ENCODE measurements at regions not wholly inside any gene's neighbourhood (a gene's known extent, or its start where the extent isn't known, plus 50 kb on each side); places are given as distances from the start of the nearest gene placed in this dataset.

GRCh38 chr6:93164781-93165180, 254.6 kb downstream of the EPHA7 start:
- TF ChIP-seq, protein P1, sequence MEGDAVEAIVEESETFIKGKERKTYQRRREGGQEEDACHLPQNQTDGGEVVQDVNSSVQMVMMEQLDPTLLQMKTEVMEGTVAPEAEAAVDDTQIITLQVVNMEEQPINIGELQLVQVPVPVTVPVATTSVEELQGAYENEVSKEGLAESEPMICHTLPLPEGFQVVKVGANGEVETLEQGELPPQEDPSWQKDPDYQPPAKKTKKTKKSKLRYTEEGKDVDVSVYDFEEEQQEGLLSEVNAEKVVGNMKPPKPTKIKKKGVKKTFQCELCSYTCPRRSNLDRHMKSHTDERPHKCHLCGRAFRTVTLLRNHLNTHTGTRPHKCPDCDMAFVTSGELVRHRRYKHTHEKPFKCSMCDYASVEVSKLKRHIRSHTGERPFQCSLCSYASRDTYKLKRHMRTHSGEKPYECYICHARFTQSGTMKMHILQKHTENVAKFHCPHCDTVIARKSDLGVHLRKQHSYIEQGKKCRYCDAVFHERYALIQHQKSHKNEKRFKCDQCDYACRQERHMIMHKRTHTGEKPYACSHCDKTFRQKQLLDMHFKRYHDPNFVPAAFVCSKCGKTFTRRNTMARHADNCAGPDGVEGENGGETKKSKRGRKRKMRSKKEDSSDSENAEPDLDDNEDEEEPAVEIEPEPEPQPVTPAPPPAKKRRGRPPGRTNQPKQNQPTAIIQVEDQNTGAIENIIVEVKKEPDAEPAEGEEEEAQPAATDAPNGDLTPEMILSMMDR (IDR thresholded peaks at IDR 0.05; ENCODE audit: control extremely low read depth, extremely low read depth): no peak
- H3K9ac ChIP-seq (ENCODE audit: insufficient read depth in 1 of 2, low read length in 2 of 2): no peak overlapping the region
- no peak for ATAC-seq (ENCODE audit: insufficient read depth, low FRiP score)
- no peak overlapping the region for H3K27ac ChIP-seq (ENCODE audit: low read depth in 1 of 2, low read length in 1 of 2)
- no peaks in the 10 kb centered on the region for H3K36me3 ChIP-seq (ENCODE audit: control insufficient read depth in 4 of 4, insufficient read depth in 4 of 4, low read length in 4 of 4)
- H3K4me3 ChIP-seq: no peak overlapping the region
- H3K9me3 ChIP-seq (ENCODE audit: control insufficient read depth in 4 of 4, insufficient read depth in 3 of 4, low read length in 3 of 4): no peaks in the 10 kb centered on the region
- H3K27me3 ChIP-seq (ENCODE audit: control insufficient read depth in 3 of 3, insufficient read depth in 3 of 3, low read length in 2 of 3): no peaks in the 10 kb centered on the region
- peaks cover 0 to 4% (median 0%) of the 10 kb centered on the region in 5 donors for H3K4me1 ChIP-seq (ENCODE audit: control insufficient read depth in 5 of 5, insufficient read depth in 5 of 5, low read length in 5 of 5)
- DNase-seq: no peak

- peaks cover 0 to 4% (median 0%) of the 10 kb centered on the region in 5 donors for H3K4me1 ChIP-seq (ENCODE audit: control insufficient read depth in 5 of 5, insufficient read depth in 5 of 5, low read length in 5 of 5)
- TF ChIP-seq, protein P1 (IDR thresholded peaks at IDR 0.05; ENCODE audit: control extremely low read depth, extremely low read depth): no peak
- WGBS, 2 donors: 78 to 82% methylated on average over 3 of the region's 3 CpGs
- ATAC-seq (ENCODE audit: insufficient read depth, low FRiP score): no peak
- DNase-seq: no peak
- H3K9ac ChIP-seq (ENCODE audit: insufficient read depth in 1 of 2, low read length in 2 of 2): no peak overlapping the region
- no peaks in the 10 kb centered on the region for H3K36me3 ChIP-seq (ENCODE audit: control insufficient read depth in 4 of 4, insufficient read depth in 4 of 4, low read length in 4 of 4)
- no peak overlapping the region for H3K4me3 ChIP-seq
- no peaks in the 10 kb centered on the region for H3K27me3 ChIP-seq (ENCODE audit: control insufficient read depth in 3 of 3, insufficient read depth in 3 of 3, low read length in 2 of 3)
- no peak overlapping the region for H3K27ac ChIP-seq (ENCODE audit: low read depth in 1 of 2, low read length in 1 of 2)
- H3K9me3 ChIP-seq (ENCODE audit: control insufficient read depth in 4 of 4, insufficient read depth in 3 of 4, low read length in 3 of 4): no peaks in the 10 kb centered on the region
These were observed 256.2 kb downstream of the EPHA7 start for GRCh38 chr6:93163146-93163545.

DNA sequence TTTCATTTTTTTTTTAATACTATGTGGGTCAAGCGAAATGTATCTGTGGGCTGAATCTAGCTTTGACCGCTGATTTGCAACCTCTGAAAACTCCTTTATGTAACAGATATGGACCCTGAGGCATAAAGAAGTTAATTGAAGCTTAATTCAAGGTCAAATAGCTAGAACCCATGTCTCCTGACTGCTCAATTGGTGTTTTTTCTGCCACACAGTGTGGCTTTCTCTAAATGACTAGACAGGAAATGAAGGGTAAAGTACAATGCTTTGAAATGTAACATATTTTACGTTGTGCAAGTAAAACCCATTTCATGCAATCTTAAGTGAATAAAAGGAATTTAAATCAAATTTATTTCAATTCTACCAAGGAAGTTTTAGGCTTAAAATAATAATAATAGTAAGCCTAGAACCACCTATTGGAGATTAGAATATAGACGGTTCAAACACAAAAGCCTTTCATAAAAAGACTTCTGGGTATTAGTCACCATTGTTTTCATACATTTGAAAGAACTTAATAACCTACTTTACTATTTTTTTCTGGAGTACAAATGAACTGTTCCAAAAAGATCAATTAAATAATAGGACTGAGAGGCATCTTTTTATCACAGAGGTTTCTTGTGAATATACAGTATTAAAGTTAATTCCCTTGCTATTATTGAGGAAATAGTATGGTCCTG, 279.8 kb downstream of the EPHA7 start:
- no peaks in the 10 kb centered on the region for H3K4me1 ChIP-seq (ENCODE audit: control insufficient read depth in 5 of 5, insufficient read depth in 5 of 5, low read length in 5 of 5)
- TF ChIP-seq, protein P1 (IDR thresholded peaks at IDR 0.05; ENCODE audit: control extremely low read depth, extremely low read depth): no peak
- no peaks in the 10 kb centered on the region for H3K36me3 ChIP-seq (ENCODE audit: control insufficient read depth in 4 of 4, insufficient read depth in 4 of 4, low read length in 4 of 4)
- WGBS, 2 donors: 79 to 80% methylated on average over 4 of the region's 4 CpGs
- DNase-seq (no peak), ATAC-seq (ENCODE audit: insufficient read depth, low FRiP score) (no peak)
- H3K27me3 ChIP-seq (ENCODE audit: control insufficient read depth in 3 of 3, insufficient read depth in 3 of 3, low read length in 2 of 3): no peaks in the 10 kb centered on the region
- no peak overlapping the region for H3K9ac ChIP-seq (ENCODE audit: insufficient read depth in 1 of 2, low read length in 2 of 2)
- no peak overlapping the region for H3K4me3 ChIP-seq
- no peaks in the 10 kb centered on the region for H3K9me3 ChIP-seq (ENCODE audit: control insufficient read depth in 4 of 4, insufficient read depth in 3 of 4, low read length in 3 of 4)
- H3K27ac ChIP-seq (ENCODE audit: low read depth in 1 of 2, low read length in 1 of 2): no peak overlapping the region

DNA sequence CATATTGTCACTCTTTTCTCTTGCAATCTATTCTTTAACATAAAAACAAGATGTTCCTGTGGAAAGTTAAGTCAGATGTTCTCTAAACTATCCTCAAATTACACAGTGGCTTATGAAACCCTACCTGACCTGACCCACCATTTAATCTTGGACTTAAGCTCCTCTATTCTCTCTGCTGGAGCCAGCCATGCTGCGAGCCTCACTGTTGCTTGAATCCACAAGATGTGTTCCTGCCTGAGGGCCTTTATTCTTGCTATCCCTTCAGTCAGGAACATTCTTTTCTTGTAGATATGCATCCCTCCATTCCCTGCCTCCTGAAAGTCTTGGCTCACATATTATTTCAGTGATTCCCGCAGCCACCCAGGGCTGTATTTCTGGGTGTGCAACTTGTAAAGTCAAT, 283.2 kb downstream of the EPHA7 start:
- TF ChIP-seq, protein P1 (IDR thresholded peaks at IDR 0.05; ENCODE audit: control extremely low read depth, extremely low read depth): no peak
- WGBS, 2 donors: 89 to 94% methylated on average over 2 of the region's 2 CpGs
- no peak for ATAC-seq (ENCODE audit: insufficient read depth, low FRiP score)
- Histone ChIP-seq H3K4me1 (ENCODE audit: control insufficient read depth in 5 of 5, insufficient read depth in 5 of 5, low read length in 5 of 5) (peaks cover 0 to 6% (median 3%) of the 10 kb centered on the region in 5 donors), H3K27me3 (ENCODE audit: control insufficient read depth in 3 of 3, insufficient read depth in 3 of 3, low read length in 2 of 3) (no peaks in the 10 kb centered on the region), H3K4me3 (no peak overlapping the region), H3K36me3 (ENCODE audit: control insufficient read depth in 4 of 4, insufficient read depth in 4 of 4, low read length in 4 of 4) (no peaks in the 10 kb centered on the region), H3K9me3 (ENCODE audit: control insufficient read depth in 4 of 4, insufficient read depth in 3 of 4, low read length in 3 of 4) (no peaks in the 10 kb centered on the region), H3K27ac (ENCODE audit: low read depth in 1 of 2, low read length in 1 of 2) (no peak overlapping the region), H3K9ac (ENCODE audit: insufficient read depth in 1 of 2, low read length in 2 of 2) (no peak overlapping the region)
- DNase-seq: no peak

Data from lung (tissue), 11 donors.